NOMO-1 treated with DMSO at 0.1 percent for 48 hours (cell line): ENCODE measurements at regions not wholly inside any gene's neighbourhood (a gene's known extent, or its start where the extent isn't known, plus 50 kb on each side); places are given as distances from the start of the nearest gene placed in this dataset.

Experiments used
- DNase-seq: peaks from one replicate; lab custom pipeline; 2025; ENCODE audit not compliant: unreplicated experiment; lab: John Stamatoyannopoulos, UW

- peak; percentile 94 for DNase-seq
Measured at GRCh38 chr19:27793128-27793643, 1419.8 kb downstream of the UQCRFS1 start.

GRCh38 chr19:27792576-27793127, 1420.3 kb downstream of the UQCRFS1 start:
- no peak for DNase-seq

GRCh38 chr19:27780367-27781075, 1432.4 kb downstream of the UQCRFS1 start:
- DNase-seq: peak; percentile 44

- peak; percentile 89 for DNase-seq
Measured at GRCh38 chr19:27779954-27780353, 1433.0 kb downstream of the UQCRFS1 start.

- DNase-seq: peak; percentile 2
Measured at GRCh38 chr19:27777726-27778125, 1435.2 kb downstream of the UQCRFS1 start.

- DNase-seq: no peak
Measured at GRCh38 chr19:27777242-27777641, 1435.7 kb downstream of the UQCRFS1 start.

- no peak for DNase-seq
Measured at GRCh38 chr19:27776524-27776923, 1436.4 kb downstream of the UQCRFS1 start.

- peak; percentile 42 for DNase-seq
Measured at GRCh38 chr19:27776020-27776419, 1436.9 kb downstream of the UQCRFS1 start.

GRCh38 chr19:27775395-27775794, 1437.6 kb downstream of the UQCRFS1 start:
- DNase-seq: peak; percentile 8

- peak; percentile 42 for DNase-seq
Measured at GRCh38 chr19:27774827-27775226, 1438.1 kb downstream of the UQCRFS1 start.

- DNase-seq: peak; percentile 1
Measured at GRCh38 chr19:27774337-27774736, 1438.6 kb downstream of the UQCRFS1 start.

- DNase-seq: no peak
Measured at GRCh38 chr19:27773318-27774094, 1439.4 kb downstream of the UQCRFS1 start.

- DNase-seq: no peak
Measured at GRCh38 chr19:27772059-27772458, 1440.9 kb downstream of the UQCRFS1 start.

- no peak for DNase-seq
Measured at GRCh38 chr19:27770095-27770494, 1442.9 kb downstream of the UQCRFS1 start.

- no peak for DNase-seq
Measured at GRCh38 chr19:27767234-27767633, 1445.7 kb downstream of the UQCRFS1 start.

GRCh38 chr19:27765912-27766725, 1446.8 kb downstream of the UQCRFS1 start:
- no peak for DNase-seq

- DNase-seq: no peak
Measured at GRCh38 chr19:27765397-27765796, 1447.6 kb downstream of the UQCRFS1 start.

- DNase-seq: no peak
Measured at GRCh38 chr19:27764186-27764804, 1448.7 kb downstream of the UQCRFS1 start.

- no peak for DNase-seq
Measured at GRCh38 chr19:27762933-27763332, 1450.0 kb downstream of the UQCRFS1 start.

GRCh38 chr19:27759896-27760295, 1453.1 kb downstream of the UQCRFS1 start:
- DNase-seq: no peak
